ENCODE measurements at regions not wholly inside any gene's neighbourhood (a gene's known extent, or its start where the extent isn't known, plus 50 kb on each side); places are given as distances from the start of the nearest gene placed in this dataset.

GRCh38 chr4:171668403-171668802, 144.8 kb upstream of the GALNTL6 start:
- no peak overlapping the region for H3K4me3 ChIP-seq (ENCODE audit: low read length)
- no peak for TF ChIP-seq ZNF274 (IDR thresholded peaks at IDR 0.05; ENCODE audit: low read depth, low read length)

GRCh38 chr4:171667906-171668305, 145.3 kb upstream of the GALNTL6 start:
- no peak for TF ChIP-seq ZNF274 (IDR thresholded peaks at IDR 0.05; ENCODE audit: low read depth, low read length)

GRCh38 chr4:171651071-171651470, 162.1 kb upstream of the GALNTL6 start:
- TF ChIP-seq ZNF274 (IDR thresholded peaks at IDR 0.05; ENCODE audit: low read depth, low read length), result no peak
- H3K4me3 ChIP-seq (ENCODE audit: low read length), result no peak overlapping the region

More at GRCh38 chr4:171667906-171668305, 145.3 kb upstream of the GALNTL6 start:
- no peak overlapping the region for H3K4me3 ChIP-seq (ENCODE audit: low read length)

GRCh38 chr4:171650543-171650942, 162.7 kb upstream of the GALNTL6 start:
- no peak for TF ChIP-seq ZNF274 (IDR thresholded peaks at IDR 0.05; ENCODE audit: low read depth, low read length)
- H3K4me3 ChIP-seq (ENCODE audit: low read length), result no peak overlapping the region

- TF ChIP-seq ZNF274 (IDR thresholded peaks at IDR 0.05; ENCODE audit: low read depth, low read length), result no peak
Observed at GRCh38 chr4:171648926-171649325, 164.3 kb upstream of the GALNTL6 start.

GRCh38 chr4:171646984-171647383, 166.2 kb upstream of the GALNTL6 start:
- TF ChIP-seq ZNF274 (IDR thresholded peaks at IDR 0.05; ENCODE audit: low read depth, low read length), result no peak
- H3K4me3 ChIP-seq (ENCODE audit: low read length), result no peak overlapping the region

More at GRCh38 chr4:171648926-171649325, 164.3 kb upstream of the GALNTL6 start:
- H3K4me3 ChIP-seq (ENCODE audit: low read length), result no peak overlapping the region

- peak overlapping the region; percentile 41; the same call in 1 of the 2 replicates for H3K4me3 ChIP-seq (ENCODE audit: low read length)
- no peak for TF ChIP-seq ZNF274 (IDR thresholded peaks at IDR 0.05; ENCODE audit: low read depth, low read length)
Observed at GRCh38 chr4:171644430-171645057, 168.7 kb upstream of the GALNTL6 start.

GRCh38 chr4:171639540-171639939, 173.7 kb upstream of the GALNTL6 start:
- TF ChIP-seq ZNF274 (IDR thresholded peaks at IDR 0.05; ENCODE audit: low read depth, low read length), result no peak
- H3K4me3 ChIP-seq (ENCODE audit: low read length), result no peak overlapping the region

- TF ChIP-seq ZNF274 (IDR thresholded peaks at IDR 0.05; ENCODE audit: low read depth, low read length), result no peak
- no peak overlapping the region for H3K4me3 ChIP-seq (ENCODE audit: low read length)
Observed at GRCh38 chr4:171636606-171637005, 176.6 kb upstream of the GALNTL6 start.

GRCh38 chr4:171629737-171630136, 183.5 kb upstream of the GALNTL6 start:
- H3K4me3 ChIP-seq (ENCODE audit: low read length), result no peak overlapping the region
- TF ChIP-seq ZNF274 (IDR thresholded peaks at IDR 0.05; ENCODE audit: low read depth, low read length), result no peak

GRCh38 chr4:171629182-171629581, 184.0 kb upstream of the GALNTL6 start:
- H3K4me3 ChIP-seq (ENCODE audit: low read length), result no peak overlapping the region
- no peak for TF ChIP-seq ZNF274 (IDR thresholded peaks at IDR 0.05; ENCODE audit: low read depth, low read length)

- H3K4me3 ChIP-seq (ENCODE audit: low read length), result no peak overlapping the region
- no peak for TF ChIP-seq ZNF274 (IDR thresholded peaks at IDR 0.05; ENCODE audit: low read depth, low read length)
Observed at GRCh38 chr4:171626554-171626953, 186.7 kb upstream of the GALNTL6 start.

GRCh38 chr4:171622729-171623128, 190.5 kb upstream of the GALNTL6 start:
- TF ChIP-seq ZNF274 (IDR thresholded peaks at IDR 0.05; ENCODE audit: low read depth, low read length), result no peak

GRCh38 chr4:171621646-171622045, 191.6 kb upstream of the GALNTL6 start:
- no peak overlapping the region for H3K4me3 ChIP-seq (ENCODE audit: low read length)
- no peak for TF ChIP-seq ZNF274 (IDR thresholded peaks at IDR 0.05; ENCODE audit: low read depth, low read length)

More at GRCh38 chr4:171622729-171623128, 190.5 kb upstream of the GALNTL6 start:
- H3K4me3 ChIP-seq (ENCODE audit: low read length), result no peak overlapping the region

- no peak overlapping the region for H3K4me3 ChIP-seq (ENCODE audit: low read length)
- TF ChIP-seq ZNF274 (IDR thresholded peaks at IDR 0.05; ENCODE audit: low read depth, low read length), result no peak
Observed at GRCh38 chr4:171612907-171613306, 200.3 kb upstream of the GALNTL6 start.

Data from GM08714 (cell line).